ENCODE measurements at regions not wholly inside any gene's neighbourhood (a gene's known extent, or its start where the extent isn't known, plus 50 kb on each side); places are given as distances from the start of the nearest gene placed in this dataset.

DNA sequence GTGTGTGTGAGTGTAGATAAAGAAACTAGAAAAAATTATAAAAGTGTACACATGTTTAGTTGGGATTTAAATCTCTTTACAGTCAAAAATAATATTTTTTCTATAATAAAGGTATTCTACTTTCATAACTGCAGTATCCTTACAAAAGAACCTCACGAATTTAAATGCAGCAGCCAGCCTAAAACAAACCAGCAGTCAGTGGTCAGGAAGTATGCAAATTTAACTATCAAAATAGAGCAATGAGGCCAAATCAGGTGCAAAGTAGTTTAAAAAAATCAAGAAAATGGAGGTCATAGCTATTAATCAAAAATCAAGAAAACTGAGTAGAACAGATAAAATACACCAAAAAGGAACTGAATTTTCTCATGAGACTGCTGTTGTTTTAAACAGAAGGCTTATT lies 407.1 kb downstream of the CDH19 start:
- TF ChIP-seq, protein P1, sequence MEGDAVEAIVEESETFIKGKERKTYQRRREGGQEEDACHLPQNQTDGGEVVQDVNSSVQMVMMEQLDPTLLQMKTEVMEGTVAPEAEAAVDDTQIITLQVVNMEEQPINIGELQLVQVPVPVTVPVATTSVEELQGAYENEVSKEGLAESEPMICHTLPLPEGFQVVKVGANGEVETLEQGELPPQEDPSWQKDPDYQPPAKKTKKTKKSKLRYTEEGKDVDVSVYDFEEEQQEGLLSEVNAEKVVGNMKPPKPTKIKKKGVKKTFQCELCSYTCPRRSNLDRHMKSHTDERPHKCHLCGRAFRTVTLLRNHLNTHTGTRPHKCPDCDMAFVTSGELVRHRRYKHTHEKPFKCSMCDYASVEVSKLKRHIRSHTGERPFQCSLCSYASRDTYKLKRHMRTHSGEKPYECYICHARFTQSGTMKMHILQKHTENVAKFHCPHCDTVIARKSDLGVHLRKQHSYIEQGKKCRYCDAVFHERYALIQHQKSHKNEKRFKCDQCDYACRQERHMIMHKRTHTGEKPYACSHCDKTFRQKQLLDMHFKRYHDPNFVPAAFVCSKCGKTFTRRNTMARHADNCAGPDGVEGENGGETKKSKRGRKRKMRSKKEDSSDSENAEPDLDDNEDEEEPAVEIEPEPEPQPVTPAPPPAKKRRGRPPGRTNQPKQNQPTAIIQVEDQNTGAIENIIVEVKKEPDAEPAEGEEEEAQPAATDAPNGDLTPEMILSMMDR (IDR thresholded peaks at IDR 0.05 in 2 of 3, conservative IDR thresholded peaks at IDR 0.05 in 1 of 3; ENCODE audit: control insufficient read depth in 2 of 3, extremely low read depth in 1 of 3, insufficient read depth in 1 of 3, low read depth in 3 of 3, low read length in 3 of 3) = no peak
- TF ChIP-seq, protein P2, sequence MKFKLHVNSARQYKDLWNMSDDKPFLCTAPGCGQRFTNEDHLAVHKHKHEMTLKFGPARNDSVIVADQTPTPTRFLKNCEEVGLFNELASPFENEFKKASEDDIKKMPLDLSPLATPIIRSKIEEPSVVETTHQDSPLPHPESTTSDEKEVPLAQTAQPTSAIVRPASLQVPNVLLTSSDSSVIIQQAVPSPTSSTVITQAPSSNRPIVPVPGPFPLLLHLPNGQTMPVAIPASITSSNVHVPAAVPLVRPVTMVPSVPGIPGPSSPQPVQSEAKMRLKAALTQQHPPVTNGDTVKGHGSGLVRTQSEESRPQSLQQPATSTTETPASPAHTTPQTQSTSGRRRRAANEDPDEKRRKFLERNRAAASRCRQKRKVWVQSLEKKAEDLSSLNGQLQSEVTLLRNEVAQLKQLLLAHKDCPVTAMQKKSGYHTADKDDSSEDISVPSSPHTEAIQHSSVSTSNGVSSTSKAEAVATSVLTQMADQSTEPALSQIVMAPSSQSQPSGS (IDR thresholded peaks at IDR 0.05; ENCODE audit: low read length) = no peak
- no peak for TF ChIP-seq PAX5 (IDR thresholded peaks at IDR 0.05; ENCODE audit: borderline replicate concordance, low read depth, low read length)
- TF ChIP-seq, protein P3, sequence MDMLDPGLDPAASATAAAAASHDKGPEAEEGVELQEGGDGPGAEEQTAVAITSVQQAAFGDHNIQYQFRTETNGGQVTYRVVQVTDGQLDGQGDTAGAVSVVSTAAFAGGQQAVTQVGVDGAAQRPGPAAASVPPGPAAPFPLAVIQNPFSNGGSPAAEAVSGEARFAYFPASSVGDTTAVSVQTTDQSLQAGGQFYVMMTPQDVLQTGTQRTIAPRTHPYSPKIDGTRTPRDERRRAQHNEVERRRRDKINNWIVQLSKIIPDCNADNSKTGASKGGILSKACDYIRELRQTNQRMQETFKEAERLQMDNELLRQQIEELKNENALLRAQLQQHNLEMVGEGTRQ (IDR thresholded peaks at IDR 0.05; ENCODE audit: borderline replicate concordance, low read depth, low read length) = no peak
- no peak for TF ChIP-seq SUZ12 (IDR thresholded peaks at IDR 0.05; ENCODE audit: unreplicated experiment)
- TF ChIP-seq JUND (IDR thresholded peaks at IDR 0.05; ENCODE audit: low read depth, low read length) = no peak
- TF ChIP-seq SMARCA5 (IDR thresholded peaks at IDR 0.05) = no peak
- no peak for TF ChIP-seq GATAD2B (conservative IDR thresholded peaks at IDR 0.05; ENCODE audit: low read depth)
- TF ChIP-seq POLR2A (IDR thresholded peaks at IDR 0.05; ENCODE audit: low read depth, low read length) = no peak
- no peak for TF ChIP-seq ESRRA (IDR thresholded peaks at IDR 0.05; ENCODE audit: low read length)
- TF ChIP-seq, protein P4, sequence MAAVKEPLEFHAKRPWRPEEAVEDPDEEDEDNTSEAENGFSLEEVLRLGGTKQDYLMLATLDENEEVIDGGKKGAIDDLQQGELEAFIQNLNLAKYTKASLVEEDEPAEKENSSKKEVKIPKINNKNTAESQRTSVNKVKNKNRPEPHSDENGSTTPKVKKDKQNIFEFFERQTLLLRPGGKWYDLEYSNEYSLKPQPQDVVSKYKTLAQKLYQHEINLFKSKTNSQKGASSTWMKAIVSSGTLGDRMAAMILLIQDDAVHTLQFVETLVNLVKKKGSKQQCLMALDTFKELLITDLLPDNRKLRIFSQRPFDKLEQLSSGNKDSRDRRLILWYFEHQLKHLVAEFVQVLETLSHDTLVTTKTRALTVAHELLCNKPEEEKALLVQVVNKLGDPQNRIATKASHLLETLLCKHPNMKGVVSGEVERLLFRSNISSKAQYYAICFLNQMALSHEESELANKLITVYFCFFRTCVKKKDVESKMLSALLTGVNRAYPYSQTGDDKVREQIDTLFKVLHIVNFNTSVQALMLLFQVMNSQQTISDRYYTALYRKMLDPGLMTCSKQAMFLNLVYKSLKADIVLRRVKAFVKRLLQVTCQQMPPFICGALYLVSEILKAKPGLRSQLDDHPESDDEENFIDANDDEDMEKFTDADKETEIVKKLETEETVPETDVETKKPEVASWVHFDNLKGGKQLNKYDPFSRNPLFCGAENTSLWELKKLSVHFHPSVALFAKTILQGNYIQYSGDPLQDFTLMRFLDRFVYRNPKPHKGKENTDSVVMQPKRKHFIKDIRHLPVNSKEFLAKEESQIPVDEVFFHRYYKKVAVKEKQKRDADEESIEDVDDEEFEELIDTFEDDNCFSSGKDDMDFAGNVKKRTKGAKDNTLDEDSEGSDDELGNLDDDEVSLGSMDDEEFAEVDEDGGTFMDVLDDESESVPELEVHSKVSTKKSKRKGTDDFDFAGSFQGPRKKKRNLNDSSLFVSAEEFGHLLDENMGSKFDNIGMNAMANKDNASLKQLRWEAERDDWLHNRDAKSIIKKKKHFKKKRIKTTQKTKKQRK (IDR thresholded peaks at IDR 0.05; ENCODE audit: low read depth, low read length) = no peak
